HL-60 (cell line): ENCODE measurements at regions not wholly inside any gene's neighbourhood (a gene's known extent, or its start where the extent isn't known, plus 50 kb on each side); places are given as distances from the start of the nearest gene placed in this dataset.

Source experiments
- DNase-seq, 2 experiments: peaks; one replicate each; pipeline ENCODE4 v3.0.0-alpha.2; 2010 to 2020; ENCODE audit warnings: low read depth in 1 of 2, low spot score in 1 of 2
- H3K27ac ChIP-seq: fragments of 250-450 bp; sonication (Bioruptor Pico); replicated peaks from 2 replicates; pipeline ENCODE4 v1.5.1; 2020; ENCODE audit warnings: mild to moderate bottlenecking, moderate library complexity
- H3K27me3 ChIP-seq: fragments of 250-450 bp; sonication (Bioruptor Pico); 2 replicates; pipeline ENCODE4 v1.5.1; 2021; ENCODE audit warnings: mild to moderate bottlenecking, moderate library complexity; ENCODE audit not compliant: insufficient read depth, poor library complexity, severe bottlenecking
- H3K4me3 ChIP-seq: replicated peaks from 2 replicates; pipeline ENCODE4 v1.5.1; 2011; ENCODE audit warnings: mild to moderate bottlenecking, control low read depth, low read length; ENCODE audit not compliant: insufficient read depth
- CTCF ChIP-seq: IDR thresholded peaks from one replicate; pipeline ENCODE4 v1.5.1; 2011; ENCODE audit warnings: low read length, control low read depth, inconsistent platforms; ENCODE audit not compliant: insufficient read depth
- GABPA ChIP-seq: IDR thresholded peaks from 2 replicates; pipeline ENCODE4 v1.6.1; 2012; ENCODE audit warnings: low read depth
- POLR2AphosphoS5 ChIP-seq: IDR thresholded peaks from 2 replicates; pipeline ENCODE4 v1.6.1; 2012; ENCODE audit warnings: low read depth
- REST ChIP-seq: IDR thresholded peaks from 2 replicates; pipeline ENCODE4 v1.6.1; 2012; ENCODE audit warnings: low read depth; ENCODE audit not compliant: insufficient replicate concordance
- SPI1 ChIP-seq: IDR thresholded peaks from 2 replicates; pipeline ENCODE4 v1.6.1; 2012; ENCODE audit warnings: low read depth, mild to moderate bottlenecking, borderline replicate concordance

GRCh38 chr2:209147981-209148380 is 275.9 kb upstream of the MAP2 start:
- no peak for TF ChIP-seq POLR2AphosphoS5
- no peak for TF ChIP-seq REST
- no peak for TF ChIP-seq SPI1
- TF ChIP-seq GABPA, result no peak
- no peak for TF ChIP-seq CTCF
- peak in 1 of 2 experiments; percentile 73 for DNase-seq
- H3K27me3 ChIP-seq, result no peaks in the 10 kb centered on the region
- no peak overlapping the region for H3K27ac ChIP-seq
- H3K4me3 ChIP-seq, result no peak overlapping the region

- Histone ChIP-seq H3K27me3 (no peaks in the 10 kb centered on the region), H3K27ac (no peak overlapping the region), H3K4me3 (no peak overlapping the region)
- no peak for DNase-seq
- TF ChIP-seq REST (no peak), POLR2AphosphoS5 (no peak), CTCF (no peak), GABPA (no peak), SPI1 (no peak)
These were observed 262.9 kb upstream of the MAP2 start for GRCh38 chr2:209160800-209161588.

GRCh38 chr2:209162129-209162528 is 261.7 kb upstream of the MAP2 start:
- no peak for DNase-seq
- Histone ChIP-seq H3K27me3 (no peaks in the 10 kb centered on the region), H3K4me3 (no peak overlapping the region), H3K27ac (no peak overlapping the region)
- TF ChIP-seq REST, result no peak
- TF ChIP-seq GABPA, result no peak
- TF ChIP-seq CTCF, result no peak
- TF ChIP-seq SPI1, result no peak
- TF ChIP-seq POLR2AphosphoS5, result no peak
